Astrocyte (in vitro differentiated cells and primary cell): ENCODE measurements at regions not wholly inside any gene's neighbourhood (a gene's known extent, or its start where the extent isn't known, plus 50 kb on each side); places are given as distances from the start of the nearest gene placed in this dataset.
"Not testable (repeated sequence)": the region's sequence is repeated elsewhere in the genome, so short reads cannot be mapped to it uniquely, and the experiment has no call there.

Experiments
- DNase-seq: peaks from one replicate; pipeline ENCODE4 v3.0.0-alpha.2; 2010; ENCODE audit warnings: low read depth
- FAIRE-seq: peaks from 2 replicates; lab custom pipeline; 2011; peaks lifted over from hg19 to GRCh38; lab: Jason Lieb, UNC
- H2AFZ ChIP-seq: 2 replicates; pipeline ENCODE4 v1.6.0; 2012; ENCODE audit warnings: low read depth, low read length, inconsistent platforms
- H3K27ac ChIP-seq: 2 replicates; pipeline ENCODE4 v1.5.1; 2011; ENCODE audit warnings: low read depth, low read length, inconsistent platforms
- H3K27me3 ChIP-seq: 2 replicates; pipeline ENCODE4 v1.6.0; 2011; ENCODE audit warnings: low read length, inconsistent platforms; ENCODE audit not compliant: insufficient read depth
- H3K36me3 ChIP-seq: 2 replicates; pipeline ENCODE4 v1.5.1; 2011; ENCODE audit warnings: low read length, inconsistent platforms; ENCODE audit not compliant: insufficient read depth
- H3K4me1 ChIP-seq: 2 replicates; pipeline ENCODE4 v1.5.1; 2011; ENCODE audit warnings: low read length, inconsistent platforms; ENCODE audit not compliant: insufficient read depth
- H3K4me2 ChIP-seq: 2 replicates; pipeline ENCODE4 v1.6.0; 2012; ENCODE audit warnings: low read length, inconsistent platforms
- H3K4me3 ChIP-seq: 2 replicates; pipeline ENCODE4 v1.5.1; 2011; ENCODE audit warnings: low read depth, mild to moderate bottlenecking, low read length, inconsistent platforms; ENCODE audit not compliant: insufficient read depth
- H3K79me2 ChIP-seq: 2 replicates; pipeline ENCODE4 v1.6.0; 2012; ENCODE audit warnings: mild to moderate bottlenecking, low read length, inconsistent platforms; ENCODE audit not compliant: insufficient read depth
- H3K9ac ChIP-seq: 2 replicates; pipeline ENCODE4 v1.6.0; 2012; ENCODE audit warnings: mild to moderate bottlenecking, low read length, inconsistent platforms
- H3K9me3 ChIP-seq: 2 replicates; pipeline ENCODE4 v1.5.1; 2012; ENCODE audit warnings: low read depth, mild to moderate bottlenecking, low read length, inconsistent platforms; ENCODE audit not compliant: insufficient read depth
- H4K20me1 ChIP-seq: 2 replicates; pipeline ENCODE4 v1.6.0; 2012; ENCODE audit warnings: low read length, inconsistent platforms; ENCODE audit not compliant: insufficient read depth
- H3K27ac Mint-ChIP-seq: one replicate; pipeline ENCODE4 v1.8.0; 2021; ENCODE audit warnings: mild to moderate bottlenecking, mixed read lengths; ENCODE audit not compliant: unreplicated experiment
- H3K27me3 Mint-ChIP-seq: one replicate; pipeline ENCODE4 v1.8.0; 2021; ENCODE audit warnings: low read depth, mixed read lengths; ENCODE audit not compliant: unreplicated experiment
- H3K36me3 Mint-ChIP-seq: one replicate; pipeline ENCODE4 v1.8.0; 2021; ENCODE audit warnings: low read depth, mixed read lengths; ENCODE audit not compliant: unreplicated experiment
- H3K4me1 Mint-ChIP-seq: one replicate; pipeline ENCODE4 v1.8.0; 2021; ENCODE audit warnings: low read depth, mixed read lengths; ENCODE audit not compliant: unreplicated experiment
- H3K4me3 Mint-ChIP-seq: one replicate; pipeline ENCODE4 v1.8.0; 2021; ENCODE audit warnings: mild to moderate bottlenecking, moderate library complexity, mixed read lengths; ENCODE audit not compliant: unreplicated experiment
- H3K9me3 Mint-ChIP-seq: one replicate; pipeline ENCODE4 v1.8.0; 2021; ENCODE audit warnings: mild to moderate bottlenecking, mixed read lengths; ENCODE audit not compliant: unreplicated experiment
- CTCF ChIP-seq: IDR thresholded peaks from 2 replicates; pipeline ENCODE4 v1.5.1; 2011; ENCODE audit warnings: low read depth, mild to moderate bottlenecking, inconsistent platforms, low read length, moderate library complexity; ENCODE audit not compliant: insufficient read depth
- EZH2 ChIP-seq: IDR thresholded peaks from 2 replicates; pipeline ENCODE4 v1.6.1; 2012; ENCODE audit warnings: mild to moderate bottlenecking, low read length, inconsistent platforms; ENCODE audit not compliant: insufficient read depth

GRCh38 chr10:71087622-71088021 is 124.7 kb upstream of the UNC5B start:
- TF ChIP-seq EZH2 (no peak), CTCF (no peak)
- H3K27me3 Mint-ChIP-seq = peaks cover 24% of the 10 kb centered on the region
- H3K4me3 Mint-ChIP-seq = no peak overlapping the region
- H3K27ac Mint-ChIP-seq = no peak overlapping the region
- no peaks in the 10 kb centered on the region for H3K9me3 Mint-ChIP-seq
- peaks cover 2% of the 10 kb centered on the region for H3K27me3 ChIP-seq
- peak overlapping the region; percentile 56 for H3K4me2 ChIP-seq
- no peak overlapping the region for H2AFZ ChIP-seq
- no peaks in the 10 kb centered on the region for H3K36me3 ChIP-seq
- H4K20me1 ChIP-seq = peaks cover 4% of the 10 kb centered on the region
- peak overlapping the region; percentile 46 for H3K9ac ChIP-seq
- no peaks in the 10 kb centered on the region for H3K36me3 Mint-ChIP-seq
- peak overlapping the region; percentile 61 for H3K27ac ChIP-seq
- FAIRE-seq = no peak
- no peaks in the 10 kb centered on the region for H3K9me3 ChIP-seq
- peaks cover 9% of the 10 kb centered on the region for H3K4me1 ChIP-seq
- no peaks in the 10 kb centered on the region for H3K79me2 ChIP-seq
- no peak overlapping the region for H3K4me3 ChIP-seq
- no peak for DNase-seq
- H3K4me1 Mint-ChIP-seq = peaks cover 2% of the 10 kb centered on the region

- DNase-seq (peak; percentile 81), FAIRE-seq (no peak)
- no peak overlapping the region for H3K27ac Mint-ChIP-seq
- peak overlapping the region; percentile 56 for H3K4me2 ChIP-seq
- TF ChIP-seq EZH2 = no peak
- no peak for TF ChIP-seq CTCF
- H3K9me3 Mint-ChIP-seq = no peaks in the 10 kb centered on the region
- H4K20me1 ChIP-seq = peaks cover 4% of the 10 kb centered on the region
- no peaks in the 10 kb centered on the region for H3K36me3 ChIP-seq
- no peaks in the 10 kb centered on the region for H3K9me3 ChIP-seq
- H3K27ac ChIP-seq = peak overlapping the region; percentile 61
- H3K36me3 Mint-ChIP-seq = no peaks in the 10 kb centered on the region
- peaks cover 9% of the 10 kb centered on the region for H3K4me1 ChIP-seq
- no peaks in the 10 kb centered on the region for H3K79me2 ChIP-seq
- peaks cover 5% of the 10 kb centered on the region for H3K27me3 ChIP-seq
- no peak overlapping the region for H3K4me3 Mint-ChIP-seq
- peak overlapping the region; percentile 46 for H3K9ac ChIP-seq
- no peak overlapping the region for H2AFZ ChIP-seq
- H3K4me1 Mint-ChIP-seq = peaks cover 3% of the 10 kb centered on the region
- H3K4me3 ChIP-seq = no peak overlapping the region
- H3K27me3 Mint-ChIP-seq = peaks cover 28% of the 10 kb centered on the region
Measured at GRCh38 chr10:71088054-71088453, 124.3 kb upstream of the UNC5B start.

GRCh38 chr10:71088578-71088977 is 123.8 kb upstream of the UNC5B start:
- Histone ChIP-seq H3K27ac (peak overlapping the region; percentile 61), H3K4me2 (peak overlapping the region; percentile 56)
- not testable (repeated sequence) for FAIRE-seq, H3K4me3 ChIP-seq, H3K4me3 Mint-ChIP-seq, H3K9me3 Mint-ChIP-seq, H3K36me3 ChIP-seq, H3K79me2 ChIP-seq, H3K4me1 Mint-ChIP-seq, H3K9me3 ChIP-seq, H2AFZ ChIP-seq, H3K9ac ChIP-seq, H3K36me3 Mint-ChIP-seq, H4K20me1 ChIP-seq, H3K27me3 ChIP-seq, H3K4me1 ChIP-seq, H3K27ac Mint-ChIP-seq
- peaks cover 31% of the 10 kb centered on the region for H3K27me3 Mint-ChIP-seq
- peak; percentile 10 for DNase-seq
